HG03039 (cell line): ENCODE measurements at regions not wholly inside any gene's neighbourhood (a gene's known extent, or its start where the extent isn't known, plus 50 kb on each side); places are given as distances from the start of the nearest gene placed in this dataset.

Experiments used
- ATAC-seq: cut with Tn5 transposase; IDR thresholded peaks from one replicate; pipeline ENCODE4 v1.9.1; 2021; ENCODE audit warnings: mild to moderate bottlenecking, moderate library complexity; ENCODE audit not compliant: unreplicated experiment

DNA sequence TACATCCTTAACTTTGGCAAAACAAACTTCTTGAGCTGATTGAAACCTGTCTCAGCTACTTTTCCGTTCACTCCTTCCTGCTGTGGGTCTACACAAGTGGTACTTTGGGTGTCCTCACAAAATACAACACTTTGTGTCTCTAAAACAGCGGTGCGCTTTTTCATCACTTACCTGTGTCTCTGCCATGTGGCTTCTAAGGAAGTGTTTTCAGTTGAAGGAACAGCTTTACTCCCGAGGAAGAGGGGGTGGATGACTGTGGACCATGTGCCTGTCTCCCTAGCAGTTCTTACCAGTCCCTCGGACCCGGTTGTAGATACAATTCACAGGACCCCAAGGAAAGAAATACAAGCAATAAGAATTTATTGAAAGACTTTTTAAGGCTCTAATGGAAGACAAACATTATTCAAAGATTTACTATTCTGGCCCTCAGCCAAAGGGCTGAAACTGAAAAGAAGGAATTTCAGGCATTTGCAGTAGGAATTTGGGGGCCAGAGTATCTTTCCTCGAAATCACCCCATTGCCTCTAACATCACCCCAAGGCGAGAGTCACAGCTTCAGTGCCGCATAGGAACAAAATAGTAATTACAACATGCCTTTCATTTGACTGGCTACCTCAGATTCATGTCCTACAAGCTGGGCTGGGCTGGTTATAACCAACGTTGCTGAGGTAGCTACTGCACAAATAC lies 246.3 kb downstream of the ACTR3B start:
- ATAC-seq: no peak

DNA sequence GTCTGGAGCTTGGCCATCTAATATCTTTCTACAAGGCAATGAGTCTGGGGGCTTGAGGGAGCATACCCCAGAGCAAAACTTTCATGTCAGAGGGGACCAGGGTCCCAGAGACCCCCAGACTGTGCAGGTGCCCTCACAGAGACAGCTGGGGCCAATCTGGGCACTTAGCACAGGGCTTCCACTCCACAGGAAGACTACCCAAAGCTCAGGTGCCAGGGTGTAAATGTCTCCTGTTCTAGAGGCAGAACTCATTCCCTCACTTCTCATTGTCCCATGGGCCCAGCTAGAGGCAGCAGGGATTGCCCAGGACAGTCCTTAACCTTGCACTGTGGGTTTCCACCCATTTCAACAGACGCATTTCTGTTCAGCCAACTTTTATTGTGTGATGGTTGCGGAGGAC lies 246.9 kb downstream of the ACTR3B start:
- no peak for ATAC-seq

GRCh38 chr7:153006911-153007310 lies 247.4 kb downstream of the ACTR3B start:
- ATAC-seq: no peak

GRCh38 chr7:153010416-153010815 lies 250.9 kb downstream of the ACTR3B start:
- ATAC-seq: no peak

DNA sequence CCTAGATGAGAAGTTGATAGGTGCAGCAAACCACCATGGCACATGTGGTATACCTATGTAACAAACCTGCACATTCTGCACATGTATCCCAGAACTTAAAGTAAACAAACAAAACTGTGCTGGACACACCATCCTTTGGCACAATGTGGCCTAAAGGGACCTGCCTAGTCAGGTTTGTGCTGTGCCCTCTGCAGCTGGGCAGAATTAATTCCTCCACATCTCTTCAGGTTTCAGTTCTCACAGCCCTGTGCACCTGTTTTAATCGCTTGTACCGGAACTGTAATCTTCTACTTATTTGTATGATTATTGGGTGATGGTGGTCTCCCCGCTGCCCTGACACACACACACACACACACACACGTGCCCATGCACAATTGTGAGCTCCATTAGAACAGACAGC lies 252.7 kb downstream of the ACTR3B start:
- ATAC-seq: no peak

GRCh38 chr7:153017223-153017622 lies 257.7 kb downstream of the ACTR3B start:
- ATAC-seq: no peak

DNA sequence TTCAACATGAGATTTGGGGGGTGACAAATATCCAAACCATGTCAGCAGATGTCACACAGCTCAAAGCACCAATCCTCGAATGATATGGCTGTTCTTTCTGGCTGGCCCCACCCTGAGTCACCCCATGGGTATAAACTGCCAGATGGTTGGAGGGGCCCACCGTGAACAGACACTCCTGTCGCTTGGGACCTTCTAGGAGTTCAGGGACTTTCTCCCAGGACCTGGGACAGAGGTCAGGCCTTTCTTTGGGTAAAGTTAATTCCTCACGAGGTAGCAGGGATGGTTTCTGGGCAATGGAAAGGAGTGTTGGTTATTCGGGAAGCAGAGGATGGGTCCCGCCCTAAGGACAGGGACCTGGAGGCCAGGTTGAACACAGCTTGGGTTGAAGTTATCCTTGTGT lies 262.0 kb downstream of the ACTR3B start:
- ATAC-seq: no peak

DNA sequence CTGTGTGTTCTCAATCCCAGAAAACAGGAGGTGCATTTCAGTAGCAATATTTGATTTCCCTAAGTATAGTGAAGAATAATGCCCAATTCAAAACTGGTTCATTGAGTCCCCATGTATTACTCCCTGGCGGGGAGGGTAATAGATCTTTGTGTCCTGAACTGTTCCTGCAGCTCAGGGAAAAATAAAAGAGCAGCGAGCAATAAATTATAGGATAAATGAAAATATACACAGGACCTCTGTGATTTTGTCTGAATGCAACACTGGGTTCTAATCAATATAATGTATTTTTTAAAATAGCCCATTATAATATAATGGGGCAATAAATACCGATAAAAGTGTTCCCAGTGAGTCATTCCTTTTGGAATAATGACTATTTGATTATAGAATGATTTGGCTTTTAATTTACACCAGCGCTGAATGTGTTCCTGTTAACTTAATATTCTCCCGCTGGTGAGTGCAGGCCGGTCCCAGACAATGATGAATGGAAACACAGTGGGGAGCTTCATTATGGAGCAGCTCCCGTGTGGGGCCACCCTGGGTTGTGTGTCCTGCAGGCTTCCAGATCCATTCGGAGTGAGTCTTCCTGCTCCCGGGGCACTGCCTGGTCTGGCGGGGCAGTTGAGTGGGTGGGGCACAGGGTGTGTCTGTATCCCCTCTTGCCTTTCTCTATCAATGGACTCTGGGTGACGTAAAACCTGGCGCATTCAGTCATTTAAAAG lies 263.1 kb downstream of the ACTR3B start:
- no peak for ATAC-seq

DNA sequence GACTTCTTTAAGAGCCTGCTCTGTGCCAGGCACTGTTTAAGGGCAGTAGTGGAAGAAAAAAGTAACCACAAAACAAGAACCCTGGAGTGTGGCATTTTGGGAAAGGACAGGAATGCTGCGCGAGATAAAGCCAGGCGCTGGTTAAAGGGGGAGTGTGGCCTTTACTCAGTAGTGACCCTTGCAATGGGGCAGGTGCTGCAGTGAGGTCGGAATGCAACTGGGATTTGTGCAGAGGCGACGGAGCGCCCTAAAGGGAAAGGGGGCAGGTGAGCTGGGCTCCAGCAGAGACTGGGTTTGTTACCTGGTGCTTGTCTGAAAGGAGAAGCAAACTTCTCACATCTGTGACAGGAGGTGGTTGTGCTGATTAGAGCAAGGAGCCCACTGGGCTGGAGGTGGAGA lies 263.6 kb downstream of the ACTR3B start:
- no peak for ATAC-seq

DNA sequence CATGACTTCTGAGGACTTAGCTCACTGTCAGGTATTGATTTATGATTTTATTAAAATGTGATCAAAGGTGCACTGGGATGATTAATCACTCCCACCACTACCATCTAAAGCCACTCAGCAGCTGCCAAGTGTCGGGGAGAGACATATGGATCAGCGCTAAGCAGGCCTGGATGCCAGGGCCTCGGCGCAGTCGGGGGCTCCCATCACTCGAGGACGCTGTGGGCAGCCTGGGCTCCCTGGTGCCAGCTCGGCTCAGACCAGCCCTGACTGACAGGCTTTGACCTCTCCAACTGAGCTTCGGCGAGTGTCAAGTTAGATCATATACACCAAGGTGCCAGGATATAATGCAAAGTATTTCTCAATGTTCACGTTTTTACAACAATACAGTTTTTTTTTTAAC lies 267.7 kb downstream of the ACTR3B start:
- no peak for ATAC-seq

DNA sequence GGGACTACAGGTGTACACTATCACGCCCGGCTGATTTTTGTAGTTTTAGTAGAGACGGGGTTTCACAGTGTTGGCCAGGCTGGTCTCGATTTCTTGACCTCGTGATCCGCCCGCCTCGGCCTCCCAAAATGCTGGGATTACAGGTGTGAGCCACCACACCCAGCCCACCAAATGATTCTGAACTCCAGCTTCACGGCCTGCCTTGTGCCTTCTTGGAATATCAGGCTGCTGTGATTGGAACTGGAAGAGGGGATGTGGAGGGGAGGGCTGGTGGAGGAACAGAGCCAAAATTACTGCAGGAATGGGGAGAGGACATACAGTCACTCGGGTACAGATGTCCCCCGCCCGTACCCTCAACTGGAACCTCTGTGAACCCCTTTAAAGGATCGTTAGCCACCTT lies 268.4 kb downstream of the ACTR3B start:
- ATAC-seq: no peak

DNA sequence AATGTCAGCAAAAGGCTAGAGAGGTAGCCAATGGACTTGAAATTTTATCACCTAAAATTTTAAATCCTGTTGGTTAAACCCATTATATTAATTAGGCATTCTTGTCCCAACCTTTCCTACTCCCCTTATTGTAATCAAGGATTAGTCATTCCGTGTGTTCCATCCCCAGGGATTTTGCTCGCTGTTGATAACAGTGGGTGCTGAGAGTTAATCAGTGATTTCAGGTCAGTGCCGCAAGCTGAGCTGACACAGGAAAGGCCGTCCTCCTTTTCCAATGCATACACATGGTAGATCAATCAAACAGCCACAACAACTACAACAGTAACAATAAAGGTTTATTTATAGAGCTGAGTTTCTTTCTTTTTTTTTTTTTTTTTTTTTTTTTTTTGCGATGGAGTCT lies 271.4 kb downstream of the ACTR3B start:
- ATAC-seq: no peak

GRCh38 chr7:153034791-153035190 lies 275.2 kb downstream of the ACTR3B start:
- ATAC-seq: no peak

- ATAC-seq: no peak
Observed at GRCh38 chr7:153036396-153037063, 277.0 kb downstream of the ACTR3B start.

GRCh38 chr7:153043440-153043839 lies 283.9 kb downstream of the ACTR3B start:
- no peak for ATAC-seq

- ATAC-seq: no peak
Observed at GRCh38 chr7:153044981-153045380, 285.4 kb downstream of the ACTR3B start.

GRCh38 chr7:153047079-153047959 lies 287.8 kb downstream of the ACTR3B start:
- ATAC-seq: no peak

- no peak for ATAC-seq
Observed at GRCh38 chr7:153052206-153052605, 292.7 kb downstream of the ACTR3B start.

DNA sequence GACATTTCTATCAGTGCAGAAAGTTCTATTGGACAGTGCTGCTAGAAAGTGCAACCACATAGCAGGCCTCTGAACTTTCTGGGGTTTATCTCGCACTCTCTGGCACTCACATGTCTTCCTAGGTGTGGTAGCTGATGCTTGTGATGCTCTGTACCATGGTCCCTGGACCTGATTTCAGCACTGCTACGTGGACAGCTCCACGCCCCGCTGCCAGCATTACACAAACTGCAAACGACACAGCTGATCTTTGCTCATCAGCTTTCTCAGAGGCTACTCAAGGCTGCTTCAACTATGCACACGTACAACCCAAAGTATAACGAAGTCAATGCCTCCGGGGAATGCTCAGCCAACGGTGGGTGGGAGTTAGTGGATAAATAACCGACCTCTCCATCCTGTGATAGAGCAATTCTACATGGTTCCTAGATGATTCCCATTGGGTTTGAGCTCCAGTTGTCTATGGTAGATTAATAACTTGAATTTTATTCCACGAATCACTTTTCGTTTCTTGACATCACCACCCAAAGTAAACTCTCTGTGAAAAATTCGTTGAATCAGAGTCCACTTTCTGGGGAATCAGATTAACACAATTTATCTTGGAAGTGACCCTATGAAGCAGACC lies 302.5 kb downstream of the ACTR3B start:
- no peak for ATAC-seq

DNA sequence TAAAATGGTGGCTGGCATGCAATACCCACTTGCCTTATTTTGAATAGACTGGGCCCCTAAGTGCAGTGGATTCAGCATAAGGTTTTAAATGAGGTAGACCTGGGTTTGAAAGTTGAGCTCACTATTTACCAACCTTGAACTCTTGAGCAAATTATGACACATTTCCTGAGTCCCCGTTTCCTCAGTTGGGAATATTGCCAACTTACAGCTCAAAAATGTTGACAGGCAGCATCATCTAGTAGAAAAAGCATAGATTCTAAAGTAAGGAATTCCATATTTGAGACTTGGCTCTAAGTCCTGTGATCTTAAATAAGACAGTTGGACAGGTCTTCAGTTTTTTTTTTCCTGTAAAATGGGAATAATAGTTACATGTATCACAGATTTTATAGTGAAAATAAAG lies 305.5 kb downstream of the ACTR3B start:
- ATAC-seq: no peak

DNA sequence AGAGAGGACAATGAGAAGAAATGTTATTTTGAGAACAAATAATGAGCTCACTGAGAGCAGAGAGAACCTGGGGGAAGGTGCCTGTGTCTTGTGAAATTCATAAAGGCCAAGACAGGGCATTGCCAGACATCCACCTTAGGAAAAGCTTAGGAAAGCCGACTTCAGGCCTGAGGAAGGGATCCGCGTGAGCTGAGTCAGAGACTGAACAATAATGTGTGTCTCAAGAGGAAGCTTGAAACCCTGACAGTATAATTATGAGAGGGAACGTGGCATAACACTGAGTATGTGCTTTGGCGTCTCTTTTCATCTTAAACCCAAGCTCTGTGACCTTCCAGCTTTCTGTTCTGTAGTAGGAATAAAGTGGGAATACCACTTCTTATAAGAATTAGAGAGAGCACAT lies 307.2 kb downstream of the ACTR3B start:
- ATAC-seq: no peak
